ENCODE measurements at regions not wholly inside any gene's neighbourhood (a gene's known extent, or its start where the extent isn't known, plus 50 kb on each side); places are given as distances from the start of the nearest gene placed in this dataset.

- Histone ChIP-seq H2BK15ac (ENCODE audit: low read depth, low read length) (no peak overlapping the region), H2BK20ac (ENCODE audit: low read depth, low read length) (peak overlapping the region; percentile 1; the same call in 1 of the 2 replicates), H4K8ac (ENCODE audit: low read depth in 2 of 2, low read length in 2 of 2) (no peak overlapping the region), H4K5ac (ENCODE audit: low read depth, low read length) (no peak overlapping the region), H3K4me1 (ENCODE audit: control insufficient read depth, insufficient read depth, low read length) (peaks cover 7% of the 10 kb centered on the region), H3K18ac (ENCODE audit: low read depth, low read length) (peak overlapping the region; percentile 69; the same call in 1 of the 2 replicates), H3K9ac (ENCODE audit: low read depth, low read length) (no peak overlapping the region), H2AK9ac (replicated peaks; ENCODE audit: low read depth, low read length, poor library complexity) (no peak overlapping the region), H4K91ac (ENCODE audit: insufficient read depth, low read depth, low read length) (0 out of 2 replicates have a peak overlapping the region, but pooled peaks have one; percentile 5), H3K27me3 (ENCODE audit: control insufficient read depth, insufficient read depth, low read length) (no peaks in the 10 kb centered on the region), H3K79me1 (ENCODE audit: low read depth in 1 of 2, low read length in 2 of 2) (peaks cover 0 to 5% of the 10 kb centered on the region in 2 experiments; a peak in 2 of 4 replicates), H2BK120ac (ENCODE audit: low read depth, low read length) (peak overlapping the region; percentile 25), H3K56ac (ENCODE audit: extremely low read depth, insufficient read depth, low read length) (no peak overlapping the region), H3K36me3 (ENCODE audit: control insufficient read depth, insufficient read depth, low read length) (peaks cover 1% of the 10 kb centered on the region; the same call in 1 of the 2 replicates), H3K4me3 (ENCODE audit: insufficient read depth, low read depth, low read length) (no peak overlapping the region), H3K4ac (ENCODE audit: low read depth, low read length) (peak overlapping the region; percentile 9; the same call in 1 of the 2 replicates), H3K9me1 (ENCODE audit: insufficient read depth, low read length) (no peaks in the 10 kb centered on the region; the same call in 1 of the 2 replicates), H3K14ac (replicated peaks; ENCODE audit: low read depth, low read length) (0 out of 2 replicates have a peak overlapping the region, but pooled peaks have one; percentile 10), H2AFZ (replicated peaks; ENCODE audit: low read length, poor library complexity) (no peak overlapping the region), H3K9me3 (ENCODE audit: control insufficient read depth, insufficient read depth, low read length) (no peaks in the 10 kb centered on the region), H4K20me1 (ENCODE audit: insufficient read depth, low read length) (peaks cover 4% of the 10 kb centered on the region; the same call in 1 of the 2 replicates), H2BK5ac (ENCODE audit: low read depth, low read length, poor library complexity, severe bottlenecking) (no peak overlapping the region), H3K23ac (ENCODE audit: low read depth, low read length) (no peak overlapping the region), H3K4me2 (ENCODE audit: low read depth, low read length) (no peak overlapping the region), H2AK5ac (ENCODE audit: low read depth, low read length) (no peak overlapping the region), H3K27ac (ENCODE audit: insufficient read depth, low read length) (no peak overlapping the region)
- dilution Hi-C loops (cut with HindIII; ENCODE audit: low sequenced_read_pairs, unreplicated experiment) (no loop called here), intact Hi-C loops (cut with micrococcal nuclease) (no loop called here), in situ Hi-C loops (cut with MboI; ENCODE audit: low sequenced_read_pairs) (no loop called here)
- ATAC-seq (ENCODE audit: low read depth) (no peak), DNase-seq (no peak)
- ChIA-PET POLR2A (ENCODE audit: unreplicated experiment) (no interaction called here), CTCF (interaction anchor here (0.5 to 0.9 kb wide), 5 partner anchors 10 to 1168 kb away, joined by 3 to 4 read pairs (median 3); no protein-coding TSS in a partner anchor)
- no CpG with 5 or more reads among the region's 2 CpGs for WGBS, 2 experiments (ENCODE audit: extremely low coverage in 2 of 2, insufficient read length in 1 of 2)
- no TSS peak for BruUV-seq (replicated peaks)
- no peak for TF ChIP-seq RAD21 (IDR thresholded peaks at IDR 0.05; ENCODE audit: low read length)
- TF ChIP-seq RFX5 (IDR thresholded peaks at IDR 0.05; ENCODE audit: low read depth, low read length) = no peak
- no peak for TF ChIP-seq CEBPB (IDR thresholded peaks at IDR 0.05; ENCODE audit: low read depth, low read length)
- TF ChIP-seq MAZ (IDR thresholded peaks at IDR 0.05; ENCODE audit: borderline replicate concordance, low read depth, low read length) = no peak
- no peak for TF ChIP-seq CTCF (conservative IDR thresholded peaks at IDR 0.05; ENCODE audit: low read depth, low read length)
- TF ChIP-seq USF2 (IDR thresholded peaks at IDR 0.05; ENCODE audit: low read depth, low read length) = no peak
- TF ChIP-seq ELK1 (IDR thresholded peaks at IDR 0.05; ENCODE audit: borderline replicate concordance, low read depth, low read length) = no peak
- no peak for TF ChIP-seq POLR2A (IDR thresholded peaks at IDR 0.05; ENCODE audit: low read depth, low read length)
- TF ChIP-seq CHD1 (IDR thresholded peaks at IDR 0.05; ENCODE audit: low read depth, low read length) = no peak
- no peak for TF ChIP-seq RCOR1 (IDR thresholded peaks at IDR 0.05; ENCODE audit: insufficient replicate concordance, low read length)
Measured at GRCh38 chr6:21732731-21733130, 139.2 kb downstream of the SOX4 start.
